Transverse colon (tissue), 4 donors: ENCODE measurements at regions not wholly inside any gene's neighbourhood (a gene's known extent, or its start where the extent isn't known, plus 50 kb on each side); places are given as distances from the start of the nearest gene placed in this dataset.

Experiments
- DNase-seq: peaks from one replicate; pipeline ENCODE4 v3.0.0-alpha.2; 2019
- H3K27ac ChIP-seq, 4 donors: fragments of 200-600 bp; sonication (generic); 2 replicates each; pipeline ENCODE4 v1.5.1; 2016 to 2018; ENCODE audit warnings: inconsistent platforms in 4 of 4
- H3K27me3 ChIP-seq: fragments of 200-600 bp; sonication (generic); 2 replicates; pipeline ENCODE4 v1.5.1; 2017; ENCODE audit warnings: inconsistent platforms
- H3K36me3 ChIP-seq, 4 donors: fragments of 200-600 bp; sonication (generic); 2 replicates each; pipeline ENCODE4 v1.5.1; 2017 to 2019; ENCODE audit warnings: inconsistent platforms in 4 of 4
- H3K4me1 ChIP-seq, 4 donors: fragments of 200-600 bp; sonication (generic); 2 replicates each; pipeline ENCODE4 v1.5.1; 2017 to 2020; ENCODE audit warnings: inconsistent platforms in 4 of 4
- H3K4me3 ChIP-seq, 4 donors: fragments of 200-600 bp; sonication (generic); 1 replicate in 1 of 4; 2 replicates in 3 of 4; pipeline versions ENCODE4 v1.5.1 to v1.6.1; 2017 to 2019; ENCODE audit warnings: inconsistent platforms in 4 of 4
- H3K9me3 ChIP-seq, 2 donors: fragments of 200-600 bp; sonication (generic); 2 replicates each; pipeline ENCODE4 v1.5.1; 2017 to 2019; ENCODE audit warnings: inconsistent platforms in 2 of 2
- CTCF ChIP-seq, 5 experiments: fragments of 200-600 bp in 3 of 5; fragments of 450-650 bp in 2 of 5; sonication (generic) in 3 of 5; IDR thresholded peaks; 1 replicate in 2 of 5; 2 replicates in 3 of 5; pipeline ENCODE4 v1.5.1; 2016 to 2017; ENCODE audit warnings: antibody characterized with exemption in 5 of 5, inconsistent platforms in 3 of 5, mild to moderate bottlenecking in 2 of 5, moderate library complexity in 1 of 5
- EP300 ChIP-seq: sonication (generic); formaldehyde crosslinking; IDR thresholded peaks from one replicate; pipeline ENCODE4 v1.6.1; 2017; ENCODE audit warnings: antibody characterized with exemption, low read depth
- POLR2A ChIP-seq: fragments of 450-650 bp; IDR thresholded peaks from one replicate; pipeline ENCODE4 v1.6.1; 2016; ENCODE audit warnings: antibody characterized with exemption, mild to moderate bottlenecking, moderate library complexity
- POLR2AphosphoS5 ChIP-seq, 3 donors: sonication (generic); formaldehyde crosslinking; IDR thresholded peaks; one replicate each; pipeline ENCODE4 v1.6.1; 2016; ENCODE audit warnings: antibody characterized with exemption in 3 of 3
- WGBS, 2 donors: methylation state at CpG; one replicate each; pipeline ENCODE4 v1.1.5; 2018; ENCODE audit warnings: low coverage in 1 of 2; 5-methylcytosine and 5-hydroxymethylcytosine counted together
- in situ Hi-C, 4 donors: fragments of 200-750 bp; cut with MboI; loops; one replicate each; pipeline versions ENCODE4 v1.15.0 to v1.15.1; 2017; ENCODE audit warnings: low sequenced_read_pairs in 3 of 4, low pct_ligation_motif_present in 1 of 4, low pct_unique_long_range_greater_than_20kb in 1 of 4
- intact Hi-C: fragments of 100-400 bp; cut with DNase I; formaldehyde crosslinking; loops from one replicate; pipeline ENCODE4 v1.15.1; 2023; ENCODE audit warnings: low total_unique reads

GRCh38 chr4:124462954-124463828, 249.3 kb downstream of the ANKRD50 start:
- in situ Hi-C loops, result no loop called here
- intact Hi-C loops, result no loop called here
- peaks cover 11 to 20% of the 10 kb centered on the region in 2 donors for H3K9me3 ChIP-seq
- no peak for DNase-seq
- H3K36me3 ChIP-seq, result no peaks in the 10 kb centered on the region
- 80 to 95% methylated on average over 2 to 18 of the region's 18 CpGs for WGBS, 2 donors
- no peak overlapping the region for H3K27ac ChIP-seq
- H3K27me3 ChIP-seq, result no peaks in the 10 kb centered on the region
- TF ChIP-seq POLR2AphosphoS5 (IDR thresholded peaks at IDR 0.05) (no peak), CTCF (IDR thresholded peaks at IDR 0.05) (no peak), EP300 (no peak), POLR2A (no peak)
- no peak overlapping the region for H3K4me3 ChIP-seq
- H3K4me1 ChIP-seq, result no peaks in the 10 kb centered on the region

GRCh38 chr4:124464836-124465235, 247.7 kb downstream of the ANKRD50 start:
- Histone ChIP-seq H3K27ac (no peak overlapping the region), H3K9me3 (peaks cover 11 to 20% of the 10 kb centered on the region in 2 donors), H3K4me3 (no peak overlapping the region), H3K4me1 (no peaks in the 10 kb centered on the region), H3K27me3 (no peaks in the 10 kb centered on the region), H3K36me3 (no peaks in the 10 kb centered on the region)
- in situ Hi-C loops (no loop called here), intact Hi-C loops (no loop called here)
- 85 to 90% methylated on average over 1 of the region's 1 CpG for WGBS, 2 donors
- TF ChIP-seq POLR2A (no peak), POLR2AphosphoS5 (IDR thresholded peaks at IDR 0.05) (no peak), CTCF (IDR thresholded peaks at IDR 0.05) (no peak), EP300 (no peak)
- DNase-seq, result no peak

GRCh38 chr4:124468360-124468759, 244.2 kb downstream of the ANKRD50 start:
- TF ChIP-seq CTCF (IDR thresholded peaks at IDR 0.05), result no peak
- no peaks in the 10 kb centered on the region for H3K36me3 ChIP-seq
- in situ Hi-C loops (no loop called here), intact Hi-C loops (no loop called here)
- no peaks in the 10 kb centered on the region for H3K4me1 ChIP-seq
- no peak overlapping the region for H3K27ac ChIP-seq
- 86 to 95% methylated on average over 7 of the region's 7 CpGs for WGBS, 2 donors
- no peaks in the 10 kb centered on the region for H3K27me3 ChIP-seq
- H3K4me3 ChIP-seq, result no peak overlapping the region
- DNase-seq, result no peak
- peaks cover 0 to 10% of the 10 kb centered on the region in 2 donors for H3K9me3 ChIP-seq

- H3K27me3 ChIP-seq, result no peaks in the 10 kb centered on the region
- TF ChIP-seq POLR2A, result no peak
- no peak for TF ChIP-seq EP300
- no peak for TF ChIP-seq CTCF (IDR thresholded peaks at IDR 0.05)
- TF ChIP-seq POLR2AphosphoS5 (IDR thresholded peaks at IDR 0.05), result no peak
- intact Hi-C loops, result no loop called here
- no peak for DNase-seq
- H3K4me3 ChIP-seq, result no peak overlapping the region
- H3K27ac ChIP-seq, result no peak overlapping the region
- H3K9me3 ChIP-seq, result peaks cover 0 to 10% of the 10 kb centered on the region in 2 donors
- H3K4me1 ChIP-seq, result no peaks in the 10 kb centered on the region
- no peaks in the 10 kb centered on the region for H3K36me3 ChIP-seq
- in situ Hi-C loops, result no loop called here
Observed at GRCh38 chr4:124469981-124470380, 242.6 kb downstream of the ANKRD50 start.
